K562 (cell line): ENCODE measurements at regions not wholly inside any gene's neighbourhood (a gene's known extent, or its start where the extent isn't known, plus 50 kb on each side); places are given as distances from the start of the nearest gene placed in this dataset.

Source experiments
- ATAC-seq: fragments of 200-7000 bp; cut with Tn5 transposase; 3 replicates; pipeline ENCODE4 v1.9.1; 2020; ENCODE audit warnings: moderate library complexity
- BruUV-seq: library from RNA; stranded (reverse); fragments of 400-500 nt; replicated peaks from 2 replicates; lab custom pipeline; 2021; lab: Mats Ljungman, UMichigan
- CTCF ChIA-PET: fragments of 300-600 bp; formaldehyde crosslinking; extraction: SDS; loops from one replicate; lab custom pipeline; 2021; ENCODE audit warnings: low intra/inter-chr PET ratio; lab: Yijun Ruan, JAX
- POLR2A ChIA-PET: fragments of 300-600, 350-650 bp; sonication (Branson Sonifier 250); formaldehyde crosslinking; extraction: SDS; loops from one replicate; lab custom pipeline; 2021; ENCODE audit warnings: antibody characterized with exemption, inconsistent platforms; lab: Yijun Ruan, JAX
- DNase-seq, 4 experiments: peaks; one replicate each; pipeline versions ENCODE4 v3.0.0 to v3.0.0-alpha.2; 2011 to 2018; ENCODE audit warnings: low spot score in 3 of 4, mixed read lengths in 3 of 4; ENCODE audit errors: extremely low read depth in 1 of 4
- FAIRE-seq: peaks from 2 replicates; lab custom pipeline; 2011; peaks lifted over from hg19 to GRCh38; lab: Jason Lieb, UNC
- H2AFZ ChIP-seq: 2 replicates; pipeline ENCODE4 v1.6.0; 2011; ENCODE audit warnings: low read depth, low read length, control low read depth, inconsistent platforms
- H3K27ac ChIP-seq: fragments of 200-600 bp; 3 replicates; pipeline ENCODE4 v1.8.0; 2011; ENCODE audit warnings: low read depth, mild to moderate bottlenecking, control low read depth, inconsistent platforms, low read length, moderate library complexity, mixed read lengths; ENCODE audit errors: extremely low read depth
- H3K27me3 ChIP-seq, 2 experiments: fragments of 300-600 bp in 1 of 2; 2 replicates in 1 of 2; 3 replicates in 1 of 2; pipeline versions ENCODE4 v1.6.0 to v1.8.0; 2011; ENCODE audit warnings: inconsistent platforms in 2 of 2, low read length in 2 of 2, mild to moderate bottlenecking in 1 of 2, mixed read lengths in 1 of 2, moderate library complexity in 1 of 2; ENCODE audit not compliant: control insufficient read depth in 2 of 2, insufficient read depth in 2 of 2
- H3K36me3 ChIP-seq: fragments of 300-600 bp; 3 replicates; pipeline ENCODE4 v1.8.0; 2011; ENCODE audit warnings: mild to moderate bottlenecking, low read length, inconsistent platforms; ENCODE audit not compliant: control insufficient read depth, insufficient read depth
- H3K4me1 ChIP-seq, 2 experiments: fragments of 200-600 bp in 1 of 2; replicated peaks in 1 of 2; 2 replicates in 1 of 2; 3 replicates in 1 of 2; pipeline versions ENCODE4 v1.5.1 to v1.8.0; 2011; ENCODE audit warnings: inconsistent platforms in 2 of 2, low read length in 2 of 2, mild to moderate bottlenecking in 1 of 2, mixed read lengths in 1 of 2, moderate library complexity in 1 of 2; ENCODE audit not compliant: control insufficient read depth in 2 of 2, insufficient read depth in 2 of 2
- H3K4me2 ChIP-seq: 2 replicates; pipeline ENCODE4 v1.6.1; 2011; ENCODE audit warnings: low read length, control low read depth, inconsistent platforms, mixed read lengths; ENCODE audit not compliant: insufficient read depth
- H3K4me3 ChIP-seq: fragments of 200-600 bp; sonication (generic), shearing (Covaris generic); 2 replicates; pipeline ENCODE4 v1.5.1; 2016; ENCODE audit warnings: control low read depth, inconsistent platforms
- H3K79me2 ChIP-seq: fragments of 200-600 bp; 3 replicates; pipeline ENCODE4 v1.8.0; 2011; ENCODE audit warnings: low read length, inconsistent platforms; ENCODE audit not compliant: control insufficient read depth, insufficient read depth
- H3K9ac ChIP-seq, 2 experiments: 2 replicates each; pipeline versions ENCODE4 v1.6.0 to v1.6.1; 2011; ENCODE audit warnings: low read depth in 2 of 2, low read length in 2 of 2, control low read depth in 1 of 2, inconsistent platforms in 1 of 2, mild to moderate bottlenecking in 1 of 2, mixed read lengths in 1 of 2; ENCODE audit not compliant: insufficient read depth in 1 of 2
- H3K9me1 ChIP-seq: one replicate; pipeline ENCODE4 v1.6.0; 2011; ENCODE audit warnings: inconsistent platforms, mild to moderate bottlenecking, low read length, moderate library complexity; ENCODE audit not compliant: control insufficient read depth, insufficient read depth
- H3K9me3 ChIP-seq: replicated peaks from 2 replicates; pipeline ENCODE4 v1.5.1; 2011; ENCODE audit warnings: low read depth, low read length, inconsistent platforms; ENCODE audit not compliant: control insufficient read depth, insufficient read depth
- H4K20me1 ChIP-seq: replicated peaks from 2 replicates; pipeline ENCODE4 v1.6.1; 2011; ENCODE audit warnings: low read length, inconsistent platforms, mixed read lengths; ENCODE audit not compliant: control insufficient read depth, insufficient read depth
- E2F6 ChIP-seq, 2 experiments: IDR thresholded peaks; 2 replicates each; pipeline ENCODE4 v1.6.1; 2011; ENCODE audit warnings: borderline replicate concordance in 1 of 2, control low read depth in 1 of 2, low read depth in 1 of 2, low read length in 1 of 2, mild to moderate bottlenecking in 1 of 2, mixed read lengths in 1 of 2, moderate library complexity in 1 of 2; ENCODE audit not compliant: insufficient read depth in 1 of 2, insufficient read length in 1 of 2, poor library complexity in 1 of 2, severe bottlenecking in 1 of 2; ENCODE audit errors: extremely low read depth in 1 of 2
- FOS ChIP-seq: IDR thresholded peaks from 3 replicates; pipeline ENCODE4 v1.6.1; 2011; ENCODE audit not compliant: insufficient read length; ENCODE audit errors: extremely low read depth
- HMG20A ChIP-seq: fragments of 450-650 bp; formaldehyde crosslinking; conservative IDR thresholded peaks from 2 replicates; pipeline ENCODE4 v1.4.0; 2020; ENCODE audit warnings: mild to moderate bottlenecking, mixed read lengths
- HMGXB4 ChIP-seq: sonication (generic); formaldehyde crosslinking; IDR thresholded peaks from 2 replicates; pipeline ENCODE4 v1.8.1; 2023; ENCODE audit warnings: mild to moderate bottlenecking, missing genetic modification reagents
- MECOM ChIP-seq: fragments of 250-450 bp; sonication (Bioruptor Pico); IDR thresholded peaks from 2 replicates; pipeline ENCODE4 v1.8.0; 2022; ENCODE audit warnings: inconsistent platforms
- PHF20 ChIP-seq: fragments of 450-650 bp; IDR thresholded peaks from 2 replicates; pipeline ENCODE4 v1.6.1; 2018; ENCODE audit not compliant: partially characterized antibody
- PHF8 ChIP-seq: fragments of 200-600 bp; sonication (generic); IDR thresholded peaks from 2 replicates; pipeline ENCODE4 v1.6.1; 2012; ENCODE audit warnings: mixed run types, mild to moderate bottlenecking, inconsistent platforms, low read length, moderate library complexity, borderline replicate concordance
- RHOXF2B ChIP-seq: fragments of 250-450 bp; sonication (Bioruptor Pico); conservative IDR thresholded peaks from 2 replicates; pipeline ENCODE4 v1.5.1; 2021
- SMAD4 ChIP-seq: fragments of 250-450 bp; sonication (Bioruptor Pico); conservative IDR thresholded peaks from 2 replicates; pipeline ENCODE4 v1.8.0; 2021; ENCODE audit warnings: inconsistent platforms, mild to moderate bottlenecking, moderate library complexity
- SRSF3 ChIP-seq: fragments of 200-400 bp; formaldehyde crosslinking; IDR thresholded peaks from 2 replicates; pipeline ENCODE4 v1.6.1; 2016; ENCODE audit warnings: mild to moderate bottlenecking, low read length, moderate library complexity; ENCODE audit not compliant: insufficient read depth
- TRIM24 ChIP-seq, 2 experiments: fragments of 450-650 bp; IDR thresholded peaks; 2 replicates each; pipeline ENCODE4 v1.6.1; 2016
- ZNF134 ChIP-seq: fragments of 250-450 bp; sonication (Bioruptor Pico); conservative IDR thresholded peaks from 2 replicates; pipeline ENCODE4 v1.4.0; 2020
- ZNF146 ChIP-seq: IDR thresholded peaks from one replicate; pipeline ENCODE4 v1.6.1; 2018; ENCODE audit warnings: missing compliant biosample characterization; ENCODE audit not compliant: unreplicated experiment
- ZNF174 ChIP-seq: fragments of 250-450 bp; sonication (Bioruptor Pico); IDR thresholded peaks from 2 replicates; pipeline ENCODE4 v1.4.0; 2020; ENCODE audit warnings: mild to moderate bottlenecking
- WGBS: fragments of 100-300 bp; shearing (Covaris generic); methylation state at CpG from one replicate; pipeline ENCODE4 v1.1.6; 2016; ENCODE audit warnings: low coverage, mixed read lengths; ENCODE audit not compliant: insufficient coverage; ENCODE audit errors: missing lambda C conversion rate; 5-methylcytosine and 5-hydroxymethylcytosine counted together
- in situ Hi-C: fragments of 300-500 bp; cut with MboI; formaldehyde crosslinking; loops from 4 replicates; pipeline ENCODE4 v1.15.0; 2018; ENCODE audit warnings: inconsistent platforms, mixed read lengths
- intact Hi-C: fragments of 100-400 bp; cut with micrococcal nuclease; formaldehyde crosslinking; loops from 2 replicates; pipeline ENCODE4 v1.14.2; 2022

GRCh38 chr12:111069886-111070285, 149.5 kb upstream of the MYL2 start:
- Histone ChIP-seq H2AFZ (no peak overlapping the region), H3K27me3 (peaks cover 5 to 23% of the 10 kb centered on the region in 2 experiments; a peak in 4 of 5 replicates), H3K9ac (no peak overlapping the region), H3K27ac (no peak overlapping the region), H3K9me3 (no peaks in the 10 kb centered on the region), H3K9me1 (no peaks in the 10 kb centered on the region), H3K4me3 (no peak overlapping the region), H3K79me2 (no peaks in the 10 kb centered on the region), H3K4me2 (no peak overlapping the region), H3K4me1 (no peaks in the 10 kb centered on the region), H4K20me1 (no peaks in the 10 kb centered on the region), H3K36me3 (no peaks in the 10 kb centered on the region)
- in situ Hi-C loops (no loop called here), intact Hi-C loops (loop anchor here (10.0 kb wide), 1 partner anchor 175 kb away; no protein-coding TSS in a partner anchor)
- no peak for ATAC-seq
- WGBS, result 0% methylated on average over 4 of the region's 4 CpGs
- ChIA-PET CTCF (no interaction called here), POLR2A (interaction anchor here (0.7 kb wide), 1 partner anchor 569 kb away, joined by 3 read pairs; no protein-coding TSS in a partner anchor)
- no peak for DNase-seq
- no TSS peak for BruUV-seq
- FAIRE-seq, result no peak
- TF ChIP-seq PHF8 (no peak), SRSF3 (no peak), ZNF134 (CRISPR knock-in tag) (no peak), TRIM24 (IDR thresholded peaks at IDR 0.05) (no peak), ZNF174 (no peak), PHF20 (no peak), E2F6 (IDR thresholded peaks at IDR 0.05; ENCODE audit: borderline replicate concordance in 1 of 2, extremely low read depth in 1 of 2, insufficient read depth in 1 of 2, insufficient read length in 1 of 2, low read depth in 1 of 2, low read length in 1 of 2, poor library complexity in 1 of 2, severe bottlenecking in 1 of 2) (no peak), FOS (no peak), HMG20A (CRISPR knock-in tag) (no peak), RHOXF2B (CRISPR knock-in tag) (no peak), ZNF146 (no peak), MECOM (CRISPR knock-in tag) (no peak), HMGXB4 (no peak), SMAD4 (CRISPR knock-in tag) (no peak)
